ENCODE measurements at regions not wholly inside any gene's neighbourhood (a gene's known extent, or its start where the extent isn't known, plus 50 kb on each side); places are given as distances from the start of the nearest gene placed in this dataset.

- H3K4me1 ChIP-seq (ENCODE audit: control insufficient read depth, extremely low read depth, insufficient read depth, low read length) = no peaks in the 10 kb centered on the region
- TF ChIP-seq CTCF (conservative IDR thresholded peaks at IDR 0.05 in 1 of 2, IDR thresholded peaks at IDR 0.05 in 1 of 2; ENCODE audit: low read depth in 1 of 2, low read length in 2 of 2) = no peak
- no peak overlapping the region for H3K4me2 ChIP-seq (ENCODE audit: extremely low read depth, insufficient read depth, low read length)
- no peak overlapping the region for H2AFZ ChIP-seq (ENCODE audit: low read length)
- no peaks in the 10 kb centered on the region for H3K79me2 ChIP-seq (ENCODE audit: control insufficient read depth, insufficient read depth, low read length)
- no peak for DNase-seq (ENCODE audit: low read depth in 2 of 2)
- no peaks in the 10 kb centered on the region for H4K20me1 ChIP-seq (ENCODE audit: control insufficient read depth, extremely low read depth, insufficient read depth, low read length)
- no peak overlapping the region for H3K4me3 ChIP-seq (replicated peaks in 1 of 4; ENCODE audit: control extremely low read depth in 1 of 4, insufficient read depth in 1 of 4, low read depth in 3 of 4, low read length in 4 of 4)
- no peak overlapping the region for H3K9ac ChIP-seq (ENCODE audit: insufficient read depth, low read length)
- no peaks in the 10 kb centered on the region for H3K36me3 ChIP-seq (ENCODE audit: control insufficient read depth, insufficient read depth, low read length)
- no peak overlapping the region for H3K27ac ChIP-seq (ENCODE audit: insufficient read depth, low read length)
- H3K27me3 ChIP-seq (ENCODE audit: control insufficient read depth, insufficient read depth, low read length) = no peaks in the 10 kb centered on the region
- H3K9me3 ChIP-seq (ENCODE audit: control insufficient read depth, insufficient read depth, low read depth, low read length) = no peaks in the 10 kb centered on the region
Measured at GRCh38 chr2:153072813-153073212, 354.4 kb downstream of the ARL6IP6 start.

GRCh38 chr2:153072077-153072476, 353.7 kb downstream of the ARL6IP6 start:
- Histone ChIP-seq H4K20me1 (ENCODE audit: control insufficient read depth, extremely low read depth, insufficient read depth, low read length) (no peaks in the 10 kb centered on the region), H3K27ac (ENCODE audit: insufficient read depth, low read length) (no peak overlapping the region), H3K36me3 (ENCODE audit: control insufficient read depth, insufficient read depth, low read length) (no peaks in the 10 kb centered on the region), H3K4me2 (ENCODE audit: extremely low read depth, insufficient read depth, low read length) (no peak overlapping the region), H3K9me3 (ENCODE audit: control insufficient read depth, insufficient read depth, low read depth, low read length) (no peaks in the 10 kb centered on the region), H3K79me2 (ENCODE audit: control insufficient read depth, insufficient read depth, low read length) (no peaks in the 10 kb centered on the region), H3K4me3 (replicated peaks in 1 of 4; ENCODE audit: control extremely low read depth in 1 of 4, insufficient read depth in 1 of 4, low read depth in 3 of 4, low read length in 4 of 4) (no peak overlapping the region), H3K9ac (ENCODE audit: insufficient read depth, low read length) (no peak overlapping the region), H2AFZ (ENCODE audit: low read length) (no peak overlapping the region), H3K4me1 (ENCODE audit: control insufficient read depth, extremely low read depth, insufficient read depth, low read length) (no peaks in the 10 kb centered on the region), H3K27me3 (ENCODE audit: control insufficient read depth, insufficient read depth, low read length) (no peaks in the 10 kb centered on the region)
- no peak for DNase-seq (ENCODE audit: low read depth in 2 of 2)
- no peak for TF ChIP-seq CTCF (conservative IDR thresholded peaks at IDR 0.05 in 1 of 2, IDR thresholded peaks at IDR 0.05 in 1 of 2; ENCODE audit: low read depth in 1 of 2, low read length in 2 of 2)
- no peak for TF ChIP-seq EZH2 (IDR thresholded peaks at IDR 0.05; ENCODE audit: low read length, missing control alignments)

- Histone ChIP-seq H3K4me3 (replicated peaks in 1 of 4; ENCODE audit: control extremely low read depth in 1 of 4, insufficient read depth in 1 of 4, low read depth in 3 of 4, low read length in 4 of 4) (no peak overlapping the region), H4K20me1 (ENCODE audit: control insufficient read depth, extremely low read depth, insufficient read depth, low read length) (no peaks in the 10 kb centered on the region), H3K27ac (ENCODE audit: insufficient read depth, low read length) (no peak overlapping the region), H3K4me1 (ENCODE audit: control insufficient read depth, extremely low read depth, insufficient read depth, low read length) (no peaks in the 10 kb centered on the region), H3K79me2 (ENCODE audit: control insufficient read depth, insufficient read depth, low read length) (no peaks in the 10 kb centered on the region), H3K9ac (ENCODE audit: insufficient read depth, low read length) (no peak overlapping the region), H3K27me3 (ENCODE audit: control insufficient read depth, insufficient read depth, low read length) (no peaks in the 10 kb centered on the region), H3K9me3 (ENCODE audit: control insufficient read depth, insufficient read depth, low read depth, low read length) (no peaks in the 10 kb centered on the region), H2AFZ (ENCODE audit: low read length) (no peak overlapping the region), H3K4me2 (ENCODE audit: extremely low read depth, insufficient read depth, low read length) (no peak overlapping the region), H3K36me3 (ENCODE audit: control insufficient read depth, insufficient read depth, low read length) (no peaks in the 10 kb centered on the region)
- TF ChIP-seq EZH2 (IDR thresholded peaks at IDR 0.05; ENCODE audit: low read length, missing control alignments) = no peak
- no peak for TF ChIP-seq CTCF (conservative IDR thresholded peaks at IDR 0.05 in 1 of 2, IDR thresholded peaks at IDR 0.05 in 1 of 2; ENCODE audit: low read depth in 1 of 2, low read length in 2 of 2)
- DNase-seq (ENCODE audit: low read depth in 2 of 2) = no peak
Measured at GRCh38 chr2:153071090-153071489, 352.7 kb downstream of the ARL6IP6 start.

Measured in fibroblast of lung (primary cell).